ENCODE measurements at regions not wholly inside any gene's neighbourhood (a gene's known extent, or its start where the extent isn't known, plus 50 kb on each side); places are given as distances from the start of the nearest gene placed in this dataset.
"Not testable (repeated sequence)": the region's sequence is repeated elsewhere in the genome, so short reads cannot be mapped to it uniquely, and the experiment has no call there.

DNA sequence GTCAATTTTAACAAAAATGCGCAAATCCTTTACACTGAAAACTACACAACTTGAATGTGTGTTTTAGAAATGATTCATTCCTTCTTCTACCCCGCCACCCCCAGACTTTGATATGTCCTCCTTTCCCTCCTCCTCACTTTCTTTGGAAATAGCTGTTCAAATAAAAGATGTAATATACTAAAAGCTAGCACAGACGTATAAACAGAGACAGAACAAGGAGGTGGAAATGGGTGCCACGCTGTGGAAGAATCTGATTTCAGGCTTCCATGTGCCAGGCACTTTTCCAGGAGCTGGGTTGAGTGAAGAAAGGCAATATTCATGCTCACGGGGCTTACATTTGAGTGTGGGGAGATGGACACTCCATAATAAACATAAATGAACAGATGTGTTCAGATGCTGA lies 246.6 kb downstream of the ZNF92 start:
- FAIRE-seq; DNase-seq (ENCODE audit: low spot score): not testable (repeated sequence)

- FAIRE-seq, result peak; percentile 69
- DNase-seq (ENCODE audit: low spot score), result not testable (repeated sequence)
These were observed 248.0 kb downstream of the ZNF92 start for GRCh38 chr7:65621580-65622201.

GRCh38 chr7:65631236-65631635 lies 241.6 kb upstream of the VKORC1L1 start:
- DNase-seq (ENCODE audit: low spot score); FAIRE-seq: not testable (repeated sequence)

- not testable (repeated sequence) for FAIRE-seq; DNase-seq (ENCODE audit: low spot score)
These were observed 239.1 kb upstream of the VKORC1L1 start for GRCh38 chr7:65633587-65634404.

- not testable (repeated sequence) for FAIRE-seq; DNase-seq (ENCODE audit: low spot score)
These were observed 234.0 kb upstream of the VKORC1L1 start for GRCh38 chr7:65638918-65639317.

DNA sequence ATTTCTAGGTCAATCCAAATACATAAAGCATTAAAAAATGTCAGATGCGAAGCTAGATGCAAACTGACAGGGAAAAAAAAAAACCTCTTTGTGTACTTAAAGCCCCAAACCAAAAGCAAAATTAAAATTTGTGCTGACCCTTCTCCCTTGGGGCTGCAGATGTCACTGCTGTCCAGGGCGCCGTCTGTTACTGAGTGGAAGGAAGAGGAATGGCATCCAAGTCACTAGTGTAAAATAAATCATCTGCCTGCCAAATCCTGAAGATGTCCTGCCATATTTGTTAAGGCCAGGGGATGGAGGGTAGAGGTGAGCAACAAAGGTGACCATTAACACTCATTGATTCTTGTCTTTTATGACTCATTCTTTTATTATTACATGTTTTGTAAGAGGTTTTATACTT lies 233.2 kb upstream of the VKORC1L1 start:
- not testable (repeated sequence) for DNase-seq (ENCODE audit: low spot score); FAIRE-seq

- not testable (repeated sequence) for DNase-seq (ENCODE audit: low spot score); FAIRE-seq
These were observed 229.4 kb upstream of the VKORC1L1 start for GRCh38 chr7:65643498-65643897.

DNA sequence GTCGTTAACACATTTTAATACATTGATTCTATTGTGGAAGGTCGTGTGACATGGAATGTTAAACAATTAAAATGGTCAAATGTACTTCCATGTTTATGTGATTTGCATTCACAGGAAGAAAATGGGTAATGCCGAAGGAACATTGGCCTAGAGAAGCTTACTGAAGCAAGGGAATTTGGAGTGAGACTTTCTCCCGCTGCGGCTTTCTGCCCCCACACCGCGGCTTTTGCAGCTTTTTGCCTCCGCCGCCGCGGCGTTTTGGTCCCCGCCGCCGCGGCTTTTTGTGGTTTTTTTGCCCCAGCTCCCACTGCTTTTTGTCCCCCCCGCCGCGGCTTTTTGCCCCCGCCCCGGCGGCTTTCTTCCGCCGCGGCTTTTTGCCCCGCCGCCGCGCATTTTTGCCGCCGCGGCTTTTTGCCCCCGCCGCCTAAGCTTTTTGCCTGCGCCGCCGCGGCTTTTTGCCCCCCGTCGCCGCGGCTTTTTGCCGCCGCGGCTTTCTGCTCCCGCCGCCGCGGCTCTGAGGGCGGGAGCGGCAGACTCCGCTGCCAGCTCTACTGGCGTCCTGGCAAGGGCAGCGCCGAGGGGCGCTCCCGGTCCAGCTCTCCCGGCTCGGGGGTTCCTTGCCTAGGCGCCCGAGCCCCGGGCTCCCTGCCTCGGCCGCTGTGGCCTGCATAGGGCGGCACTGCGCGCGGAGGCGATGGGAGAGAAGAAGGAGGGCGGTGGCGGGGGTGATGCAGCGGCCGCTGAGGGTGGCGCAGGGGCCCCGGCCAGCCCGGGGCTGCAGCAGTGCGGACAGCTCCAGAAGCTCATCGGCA lies 225.5 kb upstream of the VKORC1L1 start:
- DNase-seq (ENCODE audit: low spot score), result not testable (repeated sequence)

DNA sequence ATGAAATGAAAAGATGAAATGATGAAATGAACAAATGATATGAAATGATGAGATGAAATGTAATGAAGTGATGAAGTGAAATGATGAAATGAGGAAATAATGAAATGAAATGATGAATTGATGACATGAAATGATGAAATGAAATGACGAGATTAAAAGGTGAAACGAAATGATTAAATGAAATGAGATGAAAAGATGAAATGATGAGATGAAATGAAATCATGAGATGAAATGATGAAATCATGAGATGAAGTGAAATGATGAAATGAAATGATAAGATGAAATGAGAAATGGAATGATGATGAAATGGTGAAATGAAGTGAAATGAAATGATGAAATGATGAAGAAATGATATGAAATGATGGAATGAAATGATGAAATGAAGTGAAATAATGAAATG lies 221.7 kb upstream of the VKORC1L1 start:
- FAIRE-seq, result peak; percentile 5
- not testable (repeated sequence) for DNase-seq (ENCODE audit: low spot score)

More for the DNA sequence above, 225.5 kb upstream of the VKORC1L1 start:
- not testable (repeated sequence) for FAIRE-seq

- not testable (repeated sequence) for DNase-seq (ENCODE audit: low spot score); FAIRE-seq
These were observed 220.9 kb upstream of the VKORC1L1 start for GRCh38 chr7:65651826-65652592.

DNA sequence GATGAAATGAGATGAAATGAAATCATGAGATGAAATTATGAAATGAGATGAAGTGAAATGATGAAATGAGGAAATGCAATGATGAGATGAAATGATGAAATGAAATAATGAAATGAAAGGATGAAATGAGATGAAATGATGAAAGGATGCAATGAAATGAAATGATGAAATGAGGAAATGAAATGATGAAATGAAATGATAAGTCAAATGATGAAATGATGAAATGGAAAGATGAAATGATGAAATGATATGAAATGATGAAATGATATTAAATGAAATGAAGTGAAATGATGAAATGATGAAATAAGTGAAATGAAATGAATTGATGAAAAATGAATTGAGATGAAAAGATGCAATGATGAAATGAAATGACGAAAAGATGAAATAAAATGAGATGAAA lies 220.2 kb upstream of the VKORC1L1 start:
- not testable (repeated sequence) for FAIRE-seq

DNA sequence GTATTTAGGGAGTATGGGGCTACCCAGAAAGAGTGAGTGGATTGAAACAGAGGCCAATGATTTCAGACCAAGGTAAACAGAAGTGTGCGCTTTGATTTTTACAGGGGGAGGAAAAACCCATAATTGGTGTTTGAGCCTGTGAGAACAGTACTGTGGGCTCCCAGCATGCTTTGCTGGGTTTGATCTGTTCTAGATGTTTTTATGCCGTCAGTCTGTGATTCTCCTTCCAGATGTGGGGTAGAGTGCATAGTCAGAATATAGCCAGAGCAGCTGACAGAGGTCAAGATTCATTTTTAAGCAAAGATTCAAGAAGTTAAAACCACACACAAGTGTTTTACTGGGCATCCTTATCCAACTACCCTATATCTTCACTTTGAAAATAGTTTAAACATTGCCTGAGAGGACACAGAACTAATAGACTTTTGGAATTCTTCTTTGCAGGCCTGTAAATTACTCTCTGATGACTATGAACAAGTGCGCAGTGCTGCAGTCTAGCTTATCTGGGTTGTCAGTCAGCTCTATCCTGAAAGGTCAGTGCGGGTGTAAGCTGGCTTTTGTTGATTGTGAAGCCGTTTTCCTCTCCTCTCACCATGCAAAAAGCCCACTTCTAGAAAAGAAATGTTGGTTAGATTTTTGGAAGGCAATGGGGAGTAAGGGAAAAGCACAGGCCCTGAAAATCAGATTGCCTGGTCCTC lies 216.2 kb upstream of the VKORC1L1 start:
- DNase-seq (ENCODE audit: low spot score); FAIRE-seq: not testable (repeated sequence)

More for the DNA sequence above, 220.2 kb upstream of the VKORC1L1 start:
- DNase-seq (ENCODE audit: low spot score), result not testable (repeated sequence)

- FAIRE-seq; DNase-seq (ENCODE audit: low spot score): not testable (repeated sequence)
These were observed 189.5 kb upstream of the VKORC1L1 start for GRCh38 chr7:65683362-65683761.

GRCh38 chr7:65699026-65699714 lies 173.7 kb upstream of the VKORC1L1 start:
- DNase-seq (ENCODE audit: low spot score); FAIRE-seq: not testable (repeated sequence)

- not testable (repeated sequence) for FAIRE-seq
These were observed 173.0 kb upstream of the VKORC1L1 start for GRCh38 chr7:65699715-65700356.

DNA sequence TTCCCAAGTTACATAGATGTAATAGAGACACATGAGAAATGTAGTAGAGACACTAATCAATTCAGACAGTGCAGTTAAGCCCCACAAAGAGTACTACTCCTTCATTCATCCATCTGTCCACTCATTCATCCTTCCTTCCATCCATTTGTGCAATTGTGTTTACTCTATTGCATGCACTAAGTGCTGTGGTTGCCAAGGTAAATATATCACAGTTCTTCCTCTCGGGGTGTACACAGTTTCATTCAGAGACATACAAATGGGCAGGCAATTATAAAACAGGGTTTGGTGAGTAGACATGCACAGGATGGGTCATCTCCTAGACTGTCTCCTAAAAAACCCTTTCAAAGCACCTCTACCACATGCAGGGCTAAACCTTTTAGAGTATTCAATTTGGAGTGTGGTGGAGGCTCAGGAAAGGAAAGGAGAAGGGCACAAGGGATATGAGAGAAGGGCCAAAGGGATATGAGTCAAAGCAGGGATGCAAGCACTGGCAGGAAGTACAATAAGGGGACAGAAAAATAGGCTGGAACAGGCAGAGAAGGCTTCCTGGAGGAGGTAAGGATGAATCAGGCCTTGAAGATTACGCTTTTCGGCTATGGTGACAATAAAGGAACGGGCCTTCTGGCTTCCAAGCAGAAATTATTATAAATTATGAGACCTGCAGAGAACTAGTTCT lies 153.6 kb upstream of the VKORC1L1 start:
- FAIRE-seq; DNase-seq (ENCODE audit: low spot score): not testable (repeated sequence)

More at GRCh38 chr7:65699715-65700356, 173.0 kb upstream of the VKORC1L1 start:
- not testable (repeated sequence) for DNase-seq (ENCODE audit: low spot score)

- peak; percentile 22 for DNase-seq (ENCODE audit: low spot score)
- FAIRE-seq, result no peak
These were observed 150.5 kb upstream of the VKORC1L1 start for GRCh38 chr7:65722361-65722792.

DNA sequence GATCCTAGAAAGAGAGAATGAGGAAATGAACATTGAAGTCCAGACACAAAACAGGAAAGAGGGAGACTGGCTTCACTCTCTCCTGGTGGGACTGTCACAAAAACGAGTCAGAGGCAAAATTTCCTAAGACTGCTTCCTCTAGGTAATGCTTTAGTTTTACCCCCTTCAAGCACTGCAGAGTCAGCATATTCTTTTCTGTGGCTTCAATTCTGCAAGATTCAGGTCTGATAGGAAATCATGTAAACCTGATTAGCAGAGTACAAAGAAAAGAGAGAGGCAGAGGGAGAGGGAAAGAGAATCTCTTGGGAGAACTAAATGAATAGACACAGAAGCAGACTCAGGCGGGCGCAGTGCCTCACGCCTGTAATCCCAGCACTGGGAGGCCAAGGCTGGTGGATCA lies 145.7 kb upstream of the VKORC1L1 start:
- DNase-seq (ENCODE audit: low spot score); FAIRE-seq: not testable (repeated sequence)

Data from RCC 7860 (cell line).